Right lobe of liver (tissue), 4 donors: ENCODE measurements at regions not wholly inside any gene's neighbourhood (a gene's known extent, or its start where the extent isn't known, plus 50 kb on each side); places are given as distances from the start of the nearest gene placed in this dataset.

Experiments used
- CTCF ChIP-seq, 4 donors: fragments of 200-600 bp in 3 of 4; fragments of 450-650 bp in 1 of 4; IDR thresholded peaks; one replicate each; pipeline versions ENCODE4 v1.5.1 to v1.8.0; 2016 to 2022; ENCODE audit warnings: antibody characterized with exemption in 4 of 4, mild to moderate bottlenecking in 2 of 4
- POLR2A ChIP-seq: fragments of 450-650 bp; IDR thresholded peaks from one replicate; pipeline ENCODE4 v1.6.1; 2017; ENCODE audit warnings: antibody characterized with exemption, mild to moderate bottlenecking
- donor health status: DM: no; HTN: no; CAD: no.
- donor health status: DM: no; HTN: no; CAD: no.
- donor health status: DM: no; HTN: yes; CAD: no.

GRCh38 chr17:83159204-83160049 lies 80.0 kb downstream of the METRNL start:
- TF ChIP-seq CTCF (IDR thresholded peaks at IDR 0.05) = no peak
- TF ChIP-seq POLR2A = no peak
